ENCODE measurements at regions not wholly inside any gene's neighbourhood (a gene's known extent, or its start where the extent isn't known, plus 50 kb on each side); places are given as distances from the start of the nearest gene placed in this dataset.

GRCh38 chr12:124365726-124366430 lies 71.0 kb downstream of the RFLNA start:
- H3K9me3 ChIP-seq (ENCODE audit: control insufficient read depth, insufficient read depth, low read depth, low read length), result no peaks in the 10 kb centered on the region
- peaks cover 76% of the 10 kb centered on the region for H3K36me3 ChIP-seq (ENCODE audit: control insufficient read depth, insufficient read depth, low read length)
- H3K4me3 ChIP-seq (ENCODE audit: low read depth, low read length), result no peak overlapping the region
- no peaks in the 10 kb centered on the region for H3K27me3 ChIP-seq (ENCODE audit: control insufficient read depth, insufficient read depth, low read length)
- H3K27ac ChIP-seq (ENCODE audit: low read depth, low read length), result no peak overlapping the region
- no peaks in the 10 kb centered on the region for H3K4me1 ChIP-seq (ENCODE audit: control insufficient read depth, insufficient read depth, low read length)
- no peak overlapping the region for H3K9ac ChIP-seq (ENCODE audit: low read length)
